Putamen (tissue), 1 donor: ENCODE measurements at regions not wholly inside any gene's neighbourhood (a gene's known extent, or its start where the extent isn't known, plus 50 kb on each side); places are given as distances from the start of the nearest gene placed in this dataset.

Source experiments
- DNase-seq: peaks from one replicate; pipeline ENCODE4 v3.0.0-alpha.2; 2016; ENCODE audit warnings: low spot score

DNA sequence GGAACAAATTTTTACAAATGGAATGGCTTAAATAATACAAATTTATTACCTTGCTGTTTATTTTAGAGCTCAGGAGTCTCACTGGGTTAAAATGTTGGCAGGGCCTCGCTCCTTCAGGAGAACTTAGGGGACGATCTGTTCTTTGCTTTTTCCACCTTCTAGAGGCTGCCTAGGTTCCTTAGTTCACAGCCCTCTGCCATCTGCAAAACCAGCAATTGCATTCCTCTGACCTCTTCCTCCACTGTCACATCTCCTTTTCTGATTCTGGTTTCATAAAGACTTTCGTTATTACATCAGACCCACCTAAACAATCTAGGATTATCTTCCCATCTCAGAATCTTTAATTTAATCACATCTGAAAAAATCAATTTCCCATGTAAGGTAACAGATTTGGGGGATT, 249.6 kb upstream of the SPRY2 start:
- no peak for DNase-seq

- DNase-seq, result no peak
Measured at GRCh38 chr13:80586356-80586755, 245.4 kb upstream of the SPRY2 start.

DNA sequence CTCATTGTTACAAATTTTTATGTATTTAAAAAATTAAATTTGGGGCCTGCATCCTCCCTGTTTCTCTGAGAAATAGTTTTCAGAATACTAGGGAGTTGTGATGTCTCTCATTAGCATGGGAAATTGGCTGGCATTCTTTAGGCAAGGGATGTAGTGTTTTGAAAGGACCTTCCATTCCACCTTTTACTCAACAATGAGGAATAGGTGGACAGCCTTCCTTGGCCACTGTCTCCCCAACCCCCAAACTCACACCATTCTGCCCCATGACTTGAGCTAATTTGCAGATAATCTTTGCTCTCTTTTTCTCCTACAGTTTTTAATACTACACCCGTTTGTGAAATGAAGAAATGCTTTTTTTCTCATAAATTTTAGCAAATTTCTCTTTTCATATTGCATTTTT, 244.6 kb upstream of the SPRY2 start:
- DNase-seq, result no peak

DNA sequence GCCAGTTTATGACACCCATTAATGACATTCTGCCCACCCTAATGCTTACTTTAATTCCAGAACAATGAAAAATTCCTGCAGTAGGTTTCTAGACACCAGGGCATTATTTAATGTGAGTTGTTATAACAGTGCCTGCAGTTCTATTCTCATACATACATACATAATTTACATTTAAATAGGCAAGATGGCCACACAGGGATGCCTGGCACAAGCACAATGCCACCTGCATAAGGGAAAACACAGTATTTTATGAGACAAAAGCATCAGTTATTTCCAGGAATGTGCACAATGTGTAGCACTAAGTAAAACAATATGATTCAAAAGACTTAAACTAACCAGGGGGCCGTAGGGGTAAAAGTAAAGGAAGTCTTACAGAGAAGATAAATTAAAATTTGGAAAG, 243.9 kb upstream of the SPRY2 start:
- DNase-seq, result no peak

- no peak for DNase-seq
Measured at GRCh38 chr13:80584306-80584705, 243.4 kb upstream of the SPRY2 start.

GRCh38 chr13:80577926-80578670, 237.2 kb upstream of the SPRY2 start:
- DNase-seq, result no peak

GRCh38 chr13:80577285-80577684, 236.4 kb upstream of the SPRY2 start:
- no peak for DNase-seq

- no peak for DNase-seq
Measured at GRCh38 chr13:80574113-80574850, 233.4 kb upstream of the SPRY2 start.

- no peak for DNase-seq
Measured at GRCh38 chr13:80572923-80573316, 232.0 kb upstream of the SPRY2 start.

DNA sequence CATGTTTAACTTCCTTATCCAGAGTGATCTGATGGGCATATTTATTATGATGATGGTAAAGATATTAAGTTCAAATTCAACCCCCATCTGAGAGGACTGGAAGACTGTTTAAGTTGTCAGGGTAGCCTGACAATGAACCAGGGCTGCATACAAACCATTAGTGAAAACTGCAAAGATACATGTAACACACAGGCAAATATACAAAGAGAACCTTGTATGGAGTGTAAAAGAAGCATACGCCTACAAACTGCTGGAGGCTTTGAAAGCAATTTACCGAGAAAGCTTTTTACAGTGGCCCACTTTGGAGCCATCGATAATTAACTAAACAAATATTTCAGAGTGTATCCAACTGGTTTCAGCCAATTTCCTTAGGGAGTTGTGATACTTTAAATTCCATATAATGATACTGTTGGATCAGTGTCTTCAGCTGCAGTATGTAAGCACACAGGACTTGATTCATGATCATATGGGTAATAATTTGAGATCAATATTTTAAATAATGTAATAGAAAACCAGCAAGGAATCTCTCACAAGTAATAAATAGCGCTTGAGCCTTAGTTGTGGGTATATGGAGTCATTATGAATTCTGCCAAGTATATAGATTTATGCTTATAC, 231.5 kb upstream of the SPRY2 start:
- DNase-seq, result no peak

DNA sequence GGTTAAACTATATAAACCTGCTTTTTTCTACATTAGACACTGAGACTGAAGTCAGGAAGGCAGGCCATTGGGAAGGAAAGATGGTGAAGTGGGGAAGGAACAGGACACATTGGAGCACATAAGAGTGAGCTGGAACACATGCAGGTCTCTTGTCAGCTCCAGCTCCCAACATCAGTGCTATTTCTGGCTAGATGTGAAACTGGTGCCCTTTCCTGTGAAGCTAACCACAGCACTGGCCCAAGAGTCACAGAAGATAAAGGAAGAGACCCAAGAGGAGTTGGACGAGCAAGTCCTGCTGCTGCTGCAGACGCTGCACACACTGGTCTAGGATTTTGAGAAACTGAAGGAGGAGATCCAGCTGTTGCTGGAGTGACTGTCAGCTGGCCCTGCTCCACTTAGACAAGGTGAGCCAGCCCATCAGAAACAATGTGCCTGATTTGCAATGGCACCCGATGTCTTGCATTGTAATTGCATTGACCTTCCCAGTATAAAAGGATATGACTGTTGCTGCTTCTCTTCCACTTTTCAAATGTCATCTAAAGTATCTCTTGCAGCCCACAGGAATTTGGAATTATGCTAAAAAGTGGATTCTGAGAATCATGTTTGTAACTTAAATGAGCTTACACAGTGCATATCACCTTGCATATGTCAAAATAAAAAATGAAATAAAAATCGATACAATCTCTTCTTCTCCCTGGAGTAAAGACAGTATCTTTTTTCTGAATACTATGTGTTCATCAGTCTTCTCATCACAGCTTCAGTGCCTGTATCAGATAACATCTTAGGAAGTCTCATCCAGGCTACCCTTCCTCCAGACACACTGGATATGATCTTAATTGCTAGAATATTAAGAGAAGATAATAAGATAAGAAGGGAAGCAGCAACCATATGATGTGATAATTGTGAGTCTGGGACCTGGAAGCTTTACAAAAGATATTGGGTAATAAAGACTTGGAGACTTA, 230.7 kb upstream of the SPRY2 start:
- no peak for DNase-seq

DNA sequence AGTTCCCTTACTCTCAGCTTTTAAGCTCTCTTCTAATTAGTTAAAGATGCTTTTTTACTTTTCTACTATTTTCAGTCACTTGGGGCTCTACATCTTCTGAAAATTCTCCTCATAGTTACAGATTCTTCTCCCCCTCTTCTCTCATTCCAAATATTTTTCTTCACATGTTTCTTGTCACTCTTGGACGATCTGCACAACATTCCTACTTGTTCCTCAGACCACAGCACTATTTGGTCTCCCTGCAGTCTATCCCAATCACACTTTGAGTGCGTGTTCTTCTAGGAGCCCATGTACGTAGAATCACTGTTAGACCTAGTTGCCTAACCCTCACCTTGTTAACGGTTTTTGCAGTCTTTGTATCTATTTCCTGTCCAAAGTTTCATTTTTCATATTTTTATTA, 222.5 kb upstream of the SPRY2 start:
- DNase-seq, result no peak

- DNase-seq, result no peak
Measured at GRCh38 chr13:80562433-80563156, 221.7 kb upstream of the SPRY2 start.

DNA sequence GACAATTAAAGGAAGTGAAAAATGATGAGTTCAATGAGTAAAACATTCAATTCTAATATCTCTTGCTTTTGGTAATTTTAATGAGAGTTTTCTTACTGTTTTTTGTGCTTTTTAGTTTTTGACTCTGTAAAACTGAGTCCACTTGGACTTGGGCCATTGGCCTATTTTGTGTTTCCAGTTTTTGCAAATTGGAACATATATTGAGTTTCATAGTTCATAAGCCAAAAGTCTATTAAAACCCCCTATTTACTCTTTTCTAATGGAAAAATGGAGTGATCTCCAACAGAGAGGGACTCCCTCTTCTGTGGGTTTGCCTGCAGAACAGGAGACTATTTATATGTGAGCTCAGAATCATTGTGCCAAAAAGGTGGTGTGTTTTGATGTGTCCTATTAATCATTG, 219.7 kb upstream of the SPRY2 start:
- no peak for DNase-seq

GRCh38 chr13:80559944-80560343, 219.0 kb upstream of the SPRY2 start:
- DNase-seq, result no peak

GRCh38 chr13:80558074-80558473, 217.1 kb upstream of the SPRY2 start:
- no peak for DNase-seq

DNA sequence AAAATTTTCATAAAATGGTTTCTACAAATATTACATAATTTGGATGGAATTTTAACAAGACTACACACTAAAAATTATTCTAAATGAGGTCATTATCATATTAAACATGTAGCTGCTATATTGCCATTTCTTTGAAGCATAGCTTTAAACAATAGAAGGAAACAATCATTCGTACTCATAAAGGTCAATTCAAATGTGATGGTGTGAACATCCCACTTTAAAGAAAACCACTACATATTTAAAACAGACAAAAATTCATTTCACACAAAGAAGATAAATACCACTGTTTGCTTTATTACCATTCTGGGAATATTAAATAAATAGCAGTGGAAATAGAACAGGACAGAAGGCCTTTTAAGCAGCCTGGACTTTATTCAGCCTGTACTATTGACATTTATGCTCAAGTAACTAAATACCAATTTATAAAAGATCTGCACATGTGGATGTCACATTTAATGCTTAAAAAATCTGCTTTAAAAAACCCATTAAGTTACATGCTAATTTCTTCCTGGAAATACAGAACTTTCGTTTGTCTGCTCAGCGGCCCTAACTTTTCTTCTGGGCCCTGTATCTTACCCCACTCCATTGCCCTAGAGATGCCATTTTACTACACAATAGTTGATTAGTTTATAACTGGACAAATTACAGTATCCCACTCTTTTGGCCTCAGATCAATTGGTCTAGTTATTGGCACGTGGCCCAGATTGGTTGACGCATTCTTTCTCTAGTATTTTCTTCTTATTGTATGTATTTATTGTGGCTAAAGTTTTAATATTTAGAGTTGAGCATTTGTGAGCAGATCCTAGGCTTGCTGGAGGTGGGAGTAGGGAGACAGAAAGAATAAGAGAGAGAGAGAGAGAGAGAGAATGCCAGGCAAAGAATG, 215.1 kb upstream of the SPRY2 start:
- DNase-seq, result no peak

- no peak for DNase-seq
Measured at GRCh38 chr13:80552851-80553440, 212.0 kb upstream of the SPRY2 start.

DNA sequence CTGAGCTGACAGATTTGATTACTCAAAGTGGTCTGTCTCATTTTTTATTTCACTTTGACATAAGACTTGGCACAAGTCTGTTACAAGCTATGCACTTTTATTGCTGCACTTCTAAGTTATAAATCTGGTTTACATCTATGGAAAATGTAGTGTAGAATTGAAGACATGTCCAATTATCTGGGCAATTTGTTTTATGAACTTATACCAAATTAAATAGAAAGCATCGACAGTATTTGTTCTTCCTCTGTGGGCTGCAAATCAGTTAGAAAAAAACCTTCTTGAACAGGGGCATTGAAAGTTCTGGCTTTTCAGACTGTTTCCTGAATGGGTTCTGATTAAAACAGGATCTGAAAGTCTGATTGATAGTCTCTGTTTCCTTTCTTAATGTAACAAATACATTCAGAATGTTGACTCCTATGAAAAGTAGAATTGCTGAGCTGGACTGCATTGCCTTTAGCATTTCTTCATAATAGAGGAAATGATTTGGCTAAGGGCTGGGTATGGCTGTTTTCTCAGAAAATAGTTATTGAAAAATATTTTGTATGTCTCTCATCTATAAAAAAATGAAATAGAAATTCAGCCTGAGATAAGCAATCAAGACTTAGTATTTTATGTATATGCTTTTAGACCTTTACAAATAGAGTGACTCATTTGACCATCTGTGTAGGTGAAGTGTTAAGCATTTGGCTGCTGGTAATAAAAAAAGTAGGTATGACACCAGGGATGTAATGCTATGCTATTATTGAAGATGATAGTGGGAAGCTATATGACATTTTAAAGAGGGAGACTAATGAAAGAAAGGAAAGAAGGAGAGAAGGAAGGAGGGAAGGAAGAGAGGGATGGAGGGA, 210.9 kb upstream of the SPRY2 start:
- peak; percentile 3 for DNase-seq
